ENCODE measurements at regions not wholly inside any gene's neighbourhood (a gene's known extent, or its start where the extent isn't known, plus 50 kb on each side); places are given as distances from the start of the nearest gene placed in this dataset.

DNA sequence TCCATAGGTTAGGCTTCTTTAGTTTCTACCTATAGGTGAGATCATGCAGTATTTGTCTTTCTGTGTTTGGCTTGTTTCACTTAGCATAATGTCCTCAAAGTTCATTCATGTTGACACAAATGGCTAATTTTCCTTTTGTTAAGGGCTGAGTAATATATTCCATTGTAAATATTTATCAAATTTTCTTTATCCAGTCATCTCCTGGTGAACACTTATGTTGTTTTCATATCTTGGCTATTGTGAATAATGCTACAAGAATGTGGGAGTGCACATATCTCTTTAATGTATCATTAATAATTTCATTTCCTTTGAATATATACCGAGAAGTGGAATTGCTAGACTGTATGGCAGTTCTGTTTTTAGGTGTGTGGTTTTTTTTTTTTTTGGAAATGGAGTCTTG lies 250.9 kb upstream of the SEMA6D start:
- 12 to 36% methylated on average over 1 of the region's 1 CpG for WGBS, 2 donors

GRCh38 chr15:47470983-47471382 lies 246.3 kb upstream of the SEMA6D start:
- no peak overlapping the region for H3K27ac ChIP-seq (ENCODE audit: low read depth in 1 of 2, low read length in 2 of 2)
- H3K36me3 ChIP-seq (ENCODE audit: control insufficient read depth in 1 of 2, insufficient read depth in 2 of 2, low read length in 1 of 2) = no peaks in the 10 kb centered on the region
- no peak for ATAC-seq (ENCODE audit: low FRiP score)
- H3K4me1 ChIP-seq (ENCODE audit: control insufficient read depth in 1 of 2, insufficient read depth in 2 of 2, low read length in 2 of 2) = peaks cover 0 to 14% of the 10 kb centered on the region in 2 donors
- no peak for DNase-seq
- WGBS, 2 donors = 72 to 81% methylated on average over 4 of the region's 4 CpGs
- H3K9me3 ChIP-seq (ENCODE audit: control insufficient read depth, low read length) = no peaks in the 10 kb centered on the region
- H3K4me3 ChIP-seq (ENCODE audit: low read length in 2 of 2) = no peak overlapping the region
- no peaks in the 10 kb centered on the region for H3K27me3 ChIP-seq (ENCODE audit: control insufficient read depth in 1 of 2, insufficient read depth in 2 of 2, low read length in 1 of 2)
- intact Hi-C loops (cut with DNase I) = loop anchor here (5.0 to 10.0 kb wide), 6 partner anchors 101 to 814 kb away; partner anchors contain the start of gene SEMA6D (in 2 of the 2)

More for the DNA sequence above, 250.9 kb upstream of the SEMA6D start:
- Histone ChIP-seq H3K27me3 (ENCODE audit: control insufficient read depth in 1 of 2, insufficient read depth in 2 of 2, low read length in 1 of 2) (no peaks in the 10 kb centered on the region), H3K27ac (ENCODE audit: low read depth in 1 of 2, low read length in 2 of 2) (no peak overlapping the region), H3K4me1 (ENCODE audit: control insufficient read depth in 1 of 2, insufficient read depth in 2 of 2, low read length in 2 of 2) (no peaks in the 10 kb centered on the region), H3K36me3 (ENCODE audit: control insufficient read depth in 1 of 2, insufficient read depth in 2 of 2, low read length in 1 of 2) (no peaks in the 10 kb centered on the region), H3K4me3 (ENCODE audit: low read length in 2 of 2) (no peak overlapping the region), H3K9me3 (ENCODE audit: control insufficient read depth, low read length) (no peaks in the 10 kb centered on the region)
- DNase-seq (no peak), ATAC-seq (ENCODE audit: low FRiP score) (no peak)
- intact Hi-C loops (cut with DNase I) = no loop called here

- 10 to 11% methylated on average over 6 of the region's 6 CpGs for WGBS, 2 donors
- intact Hi-C loops (cut with DNase I) = loop anchor here (5.0 to 10.0 kb wide), 6 partner anchors 99 to 812 kb away; partner anchors contain the start of gene SEMA6D (in 2 of the 2)
- H3K27ac ChIP-seq (ENCODE audit: low read depth in 1 of 2, low read length in 2 of 2) = peak overlapping the region in 1 of 2 donors; percentile 86
- peaks cover 0 to 19% of the 10 kb centered on the region in 2 donors for H3K4me1 ChIP-seq (ENCODE audit: control insufficient read depth in 1 of 2, insufficient read depth in 2 of 2, low read length in 2 of 2)
- no peaks in the 10 kb centered on the region for H3K27me3 ChIP-seq (ENCODE audit: control insufficient read depth in 1 of 2, insufficient read depth in 2 of 2, low read length in 1 of 2)
- ATAC-seq (ENCODE audit: low FRiP score) (no peak), DNase-seq (no peak)
- no peaks in the 10 kb centered on the region for H3K9me3 ChIP-seq (ENCODE audit: control insufficient read depth, low read length)
- H3K36me3 ChIP-seq (ENCODE audit: control insufficient read depth in 1 of 2, insufficient read depth in 2 of 2, low read length in 1 of 2) = no peaks in the 10 kb centered on the region
- no peak overlapping the region for H3K4me3 ChIP-seq (ENCODE audit: low read length in 2 of 2)
Observed at GRCh38 chr15:47473106-47473725, 244.1 kb upstream of the SEMA6D start.

DNA sequence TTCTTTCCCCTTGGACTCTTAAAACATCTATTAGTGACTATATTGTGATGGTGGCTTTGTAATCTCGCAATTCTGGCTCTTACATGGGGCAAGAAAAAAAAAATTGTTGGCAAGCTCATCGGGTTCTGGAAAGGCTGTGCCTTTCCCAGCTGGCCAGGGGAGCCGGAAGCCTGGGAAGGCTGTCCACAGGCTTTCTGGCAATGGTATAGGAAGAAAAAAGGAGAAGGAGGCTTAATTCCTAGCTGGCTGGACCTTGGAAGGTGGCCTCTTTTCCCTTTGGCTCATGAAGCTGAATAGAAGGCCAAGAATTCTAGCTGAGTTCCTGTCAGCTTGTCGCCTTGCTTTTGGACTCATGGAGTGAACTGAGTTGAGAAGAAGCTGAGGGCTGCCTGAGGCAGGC lies 243.5 kb upstream of the SEMA6D start:
- Histone ChIP-seq H3K4me3 (ENCODE audit: low read length in 2 of 2) (no peak overlapping the region), H3K4me1 (ENCODE audit: control insufficient read depth in 1 of 2, insufficient read depth in 2 of 2, low read length in 2 of 2) (peaks cover 0 to 19% of the 10 kb centered on the region in 2 donors), H3K36me3 (ENCODE audit: control insufficient read depth in 1 of 2, insufficient read depth in 2 of 2, low read length in 1 of 2) (no peaks in the 10 kb centered on the region), H3K9me3 (ENCODE audit: control insufficient read depth, low read length) (no peaks in the 10 kb centered on the region), H3K27ac (ENCODE audit: low read depth in 1 of 2, low read length in 2 of 2) (peak overlapping the region in 1 of 2 donors; percentile 76), H3K27me3 (ENCODE audit: control insufficient read depth in 1 of 2, insufficient read depth in 2 of 2, low read length in 1 of 2) (no peaks in the 10 kb centered on the region)
- ATAC-seq (ENCODE audit: low FRiP score) = peak; percentile 93
- intact Hi-C loops (cut with DNase I) = loop anchor here (5.0 to 10.0 kb wide), 6 partner anchors 98 to 811 kb away; partner anchors contain the start of gene SEMA6D (in 2 of the 2)
- WGBS, 2 donors = 3 to 6% methylated on average over 4 of the region's 4 CpGs
- DNase-seq = peak; percentile 76 to 82

DNA sequence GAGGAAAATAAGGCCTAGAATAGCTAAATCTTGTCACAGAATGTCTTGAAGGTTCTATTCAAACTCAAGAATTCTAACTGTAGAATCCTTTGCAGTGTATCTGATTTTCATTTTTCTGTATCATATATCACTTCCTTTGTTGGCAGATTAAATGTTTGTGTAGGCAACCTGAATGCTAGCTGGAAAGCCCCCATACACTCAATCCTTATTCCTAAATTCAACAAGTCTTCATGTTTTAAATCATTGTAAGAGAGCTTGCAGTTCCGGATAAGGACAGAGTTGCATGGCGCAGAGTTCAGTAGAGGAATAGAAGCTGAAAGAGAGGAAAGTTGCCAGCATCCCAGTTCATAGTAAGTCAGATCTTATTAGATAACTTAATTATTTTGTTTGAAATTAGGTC lies 242.0 kb upstream of the SEMA6D start:
- Histone ChIP-seq H3K9me3 (ENCODE audit: control insufficient read depth, low read length) (no peaks in the 10 kb centered on the region), H3K27ac (ENCODE audit: low read depth in 1 of 2, low read length in 2 of 2) (no peak overlapping the region), H3K27me3 (ENCODE audit: control insufficient read depth in 1 of 2, insufficient read depth in 2 of 2, low read length in 1 of 2) (no peaks in the 10 kb centered on the region), H3K4me3 (ENCODE audit: low read length in 2 of 2) (no peak overlapping the region), H3K36me3 (ENCODE audit: control insufficient read depth in 1 of 2, insufficient read depth in 2 of 2, low read length in 1 of 2) (no peaks in the 10 kb centered on the region), H3K4me1 (ENCODE audit: control insufficient read depth in 1 of 2, insufficient read depth in 2 of 2, low read length in 2 of 2) (peaks cover 0 to 19% of the 10 kb centered on the region in 2 donors)
- DNase-seq = no peak
- ATAC-seq (ENCODE audit: low FRiP score) = no peak
- 6 to 11% methylated on average over 2 of the region's 2 CpGs for WGBS, 2 donors
- intact Hi-C loops (cut with DNase I) = loop anchor here (10.0 kb wide), 5 partner anchors 239 to 809 kb away; partner anchors contain the start of gene SEMA6D (in 2 of the 2)

- intact Hi-C loops (cut with DNase I) = loop anchor here (10.0 kb wide), 5 partner anchors 237 to 807 kb away; partner anchors contain the start of gene SEMA6D (in 2 of the 2)
- Histone ChIP-seq H3K9me3 (ENCODE audit: control insufficient read depth, low read length) (no peaks in the 10 kb centered on the region), H3K4me1 (ENCODE audit: control insufficient read depth in 1 of 2, insufficient read depth in 2 of 2, low read length in 2 of 2) (peaks cover 0 to 19% of the 10 kb centered on the region in 2 donors), H3K36me3 (ENCODE audit: control insufficient read depth in 1 of 2, insufficient read depth in 2 of 2, low read length in 1 of 2) (no peaks in the 10 kb centered on the region), H3K4me3 (ENCODE audit: low read length in 2 of 2) (no peak overlapping the region), H3K27ac (ENCODE audit: low read depth in 1 of 2, low read length in 2 of 2) (no peak overlapping the region), H3K27me3 (ENCODE audit: control insufficient read depth in 1 of 2, insufficient read depth in 2 of 2, low read length in 1 of 2) (no peaks in the 10 kb centered on the region)
- DNase-seq (peak in 1 of 2 donors; percentile 45), ATAC-seq (ENCODE audit: low FRiP score) (no peak)
Observed at GRCh38 chr15:47477341-47477740, 240.0 kb upstream of the SEMA6D start.

GRCh38 chr15:47484059-47484458 lies 233.2 kb upstream of the SEMA6D start:
- intact Hi-C loops (cut with DNase I) = no loop called here
- H3K27ac ChIP-seq (ENCODE audit: low read depth in 1 of 2, low read length in 2 of 2) = peak overlapping the region in 1 of 2 donors; percentile 36
- no peaks in the 10 kb centered on the region for H3K9me3 ChIP-seq (ENCODE audit: control insufficient read depth, low read length)
- no peak overlapping the region for H3K4me3 ChIP-seq (ENCODE audit: low read length in 2 of 2)
- no peaks in the 10 kb centered on the region for H3K36me3 ChIP-seq (ENCODE audit: control insufficient read depth in 1 of 2, insufficient read depth in 2 of 2, low read length in 1 of 2)
- no peaks in the 10 kb centered on the region for H3K27me3 ChIP-seq (ENCODE audit: control insufficient read depth in 1 of 2, insufficient read depth in 2 of 2, low read length in 1 of 2)
- WGBS, 2 donors = 30 to 41% methylated on average over 3 of the region's 3 CpGs
- DNase-seq (no peak), ATAC-seq (ENCODE audit: low FRiP score) (no peak)
- peaks cover 1 to 4% of the 10 kb centered on the region in 2 donors for H3K4me1 ChIP-seq (ENCODE audit: control insufficient read depth in 1 of 2, insufficient read depth in 2 of 2, low read length in 2 of 2)

GRCh38 chr15:47484997-47485396 lies 232.3 kb upstream of the SEMA6D start:
- DNase-seq (no peak), ATAC-seq (ENCODE audit: low FRiP score) (no peak)
- Histone ChIP-seq H3K27me3 (ENCODE audit: control insufficient read depth in 1 of 2, insufficient read depth in 2 of 2, low read length in 1 of 2) (no peaks in the 10 kb centered on the region), H3K9me3 (ENCODE audit: control insufficient read depth, low read length) (no peaks in the 10 kb centered on the region), H3K4me3 (ENCODE audit: low read length in 2 of 2) (no peak overlapping the region), H3K4me1 (ENCODE audit: control insufficient read depth in 1 of 2, insufficient read depth in 2 of 2, low read length in 2 of 2) (peaks cover 1 to 4% of the 10 kb centered on the region in 2 donors), H3K36me3 (ENCODE audit: control insufficient read depth in 1 of 2, insufficient read depth in 2 of 2, low read length in 1 of 2) (no peaks in the 10 kb centered on the region), H3K27ac (ENCODE audit: low read depth in 1 of 2, low read length in 2 of 2) (no peak overlapping the region)
- intact Hi-C loops (cut with DNase I) = no loop called here
- WGBS, 2 donors = 87 to 90% methylated on average over 2 of the region's 2 CpGs

DNA sequence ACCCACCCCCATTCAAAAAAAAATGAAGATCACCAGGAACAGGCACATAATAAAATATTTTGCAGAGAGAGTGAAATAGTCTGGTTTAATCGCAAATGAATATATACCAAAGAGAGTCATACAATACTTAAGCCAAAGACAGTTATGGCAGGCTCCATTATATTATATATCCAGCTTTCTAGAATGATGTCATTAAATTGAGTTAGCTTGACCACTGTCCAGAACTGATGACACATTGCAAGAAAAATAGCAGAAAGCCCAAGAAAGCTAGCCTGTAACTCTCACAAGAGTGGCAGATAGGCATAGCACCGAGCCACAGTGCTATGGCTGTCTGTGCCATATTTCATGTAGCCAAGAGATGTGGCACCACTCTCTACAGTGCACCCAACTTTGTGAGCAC lies 231.9 kb upstream of the SEMA6D start:
- 42 to 47% methylated on average over 2 of the region's 2 CpGs for WGBS, 2 donors
- no peak for DNase-seq
- Histone ChIP-seq H3K9me3 (ENCODE audit: control insufficient read depth, low read length) (no peaks in the 10 kb centered on the region), H3K27ac (ENCODE audit: low read depth in 1 of 2, low read length in 2 of 2) (no peak overlapping the region), H3K27me3 (ENCODE audit: control insufficient read depth in 1 of 2, insufficient read depth in 2 of 2, low read length in 1 of 2) (no peaks in the 10 kb centered on the region), H3K4me3 (ENCODE audit: low read length in 2 of 2) (no peak overlapping the region), H3K4me1 (ENCODE audit: control insufficient read depth in 1 of 2, insufficient read depth in 2 of 2, low read length in 2 of 2) (peaks cover 1 to 4% of the 10 kb centered on the region in 2 donors), H3K36me3 (ENCODE audit: control insufficient read depth in 1 of 2, insufficient read depth in 2 of 2, low read length in 1 of 2) (no peaks in the 10 kb centered on the region)
- intact Hi-C loops (cut with DNase I) = no loop called here
- ATAC-seq (ENCODE audit: low FRiP score) = no peak

Measured in aorta (tissue), 5 donors.